Esophagus muscularis mucosa (tissue), 4 donors: ENCODE measurements at regions not wholly inside any gene's neighbourhood (a gene's known extent, or its start where the extent isn't known, plus 50 kb on each side); places are given as distances from the start of the nearest gene placed in this dataset.

Experiments
- DNase-seq: peaks from one replicate; pipeline ENCODE4 v3.0.0-alpha.2; 2017; ENCODE audit errors: extremely low spot score
- H3K27ac ChIP-seq, 4 donors: fragments of 200-600 bp; sonication (generic); replicated peaks in 1 of 4; 1 replicate in 3 of 4; 2 replicates in 1 of 4; pipeline ENCODE4 v1.5.1; 2016 to 2019; ENCODE audit warnings: mild to moderate bottlenecking in 1 of 4
- H3K27me3 ChIP-seq, 4 donors: fragments of 200-600 bp; sonication (generic); one replicate each; pipeline versions ENCODE4 v1.5.1 to v1.6.0; 2016 to 2019
- H3K36me3 ChIP-seq, 4 donors: fragments of 200-600 bp; sonication (generic); one replicate each; pipeline ENCODE4 v1.5.1; 2016 to 2019
- H3K4me1 ChIP-seq, 4 donors: fragments of 200-600 bp; sonication (generic); one replicate each; pipeline ENCODE4 v1.5.1; 2016 to 2019
- H3K4me3 ChIP-seq, 4 donors: fragments of 200-600 bp; sonication (generic); 1 replicate in 2 of 4; 2 replicates in 2 of 4; pipeline ENCODE4 v1.5.1; 2016 to 2019; ENCODE audit warnings: mild to moderate bottlenecking in 4 of 4, moderate library complexity in 1 of 4
- H3K9me3 ChIP-seq, 4 donors: fragments of 200-600 bp; sonication (generic); 1 replicate in 3 of 4; 2 replicates in 1 of 4; pipeline ENCODE4 v1.5.1; 2016 to 2019
- CTCF ChIP-seq, 3 experiments: fragments of 200-600 bp in 2 of 3; fragments of 450-650 bp in 1 of 3; sonication (generic) in 2 of 3; IDR thresholded peaks; one replicate each; pipeline ENCODE4 v1.5.1; 2017 to 2019; ENCODE audit warnings: antibody characterized with exemption in 3 of 3, mild to moderate bottlenecking in 2 of 3, moderate library complexity in 1 of 3
- EP300 ChIP-seq: sonication (generic); formaldehyde crosslinking; IDR thresholded peaks from one replicate; pipeline ENCODE4 v1.6.1; 2017; ENCODE audit warnings: antibody characterized with exemption
- POLR2A ChIP-seq: fragments of 450-650 bp; IDR thresholded peaks from one replicate; pipeline ENCODE4 v1.6.1; 2017; ENCODE audit warnings: antibody characterized with exemption, moderate library complexity, mild to moderate bottlenecking, low read depth
- POLR2AphosphoS5 ChIP-seq, 2 donors: sonication (generic); formaldehyde crosslinking; IDR thresholded peaks; one replicate each; pipeline ENCODE4 v1.6.1; 2017; ENCODE audit warnings: antibody characterized with exemption in 2 of 2
- WGBS: methylation state at CpG from one replicate; pipeline ENCODE4 v1.1.5; 2018; 5-methylcytosine and 5-hydroxymethylcytosine counted together
- intact Hi-C: fragments of 100-400 bp; cut with DNase I; formaldehyde crosslinking; loops from one replicate; pipeline ENCODE4 v1.15.1; 2023

- intact Hi-C loops: no loop called here
- DNase-seq: no peak
- Histone ChIP-seq H3K4me3 (no peak overlapping the region), H3K4me1 (peaks cover 0 to 6% (median 0%) of the 10 kb centered on the region in 4 donors), H3K36me3 (no peaks in the 10 kb centered on the region), H3K27me3 (no peaks in the 10 kb centered on the region), H3K27ac (no peak overlapping the region), H3K9me3 (no peaks in the 10 kb centered on the region)
- TF ChIP-seq POLR2A: no peak
- TF ChIP-seq POLR2AphosphoS5 (IDR thresholded peaks at IDR 0.05): no peak
- TF ChIP-seq CTCF (IDR thresholded peaks at IDR 0.05): no peak
- no peak for TF ChIP-seq EP300
- WGBS: 95% methylated on average over 2 of the region's 2 CpGs
Observed at GRCh38 chr18:38243291-38243690, 677.7 kb upstream of the CELF4 start.

GRCh38 chr18:38241736-38242135 lies 676.1 kb upstream of the CELF4 start:
- WGBS: 60% methylated on average over 1 of the region's 2 CpGs
- no peaks in the 10 kb centered on the region for H3K36me3 ChIP-seq
- no peak for DNase-seq
- H3K4me3 ChIP-seq: no peak overlapping the region
- H3K9me3 ChIP-seq: no peaks in the 10 kb centered on the region
- intact Hi-C loops: no loop called here
- H3K4me1 ChIP-seq: peaks cover 0 to 6% (median 0%) of the 10 kb centered on the region in 4 donors
- no peak overlapping the region for H3K27ac ChIP-seq
- no peaks in the 10 kb centered on the region for H3K27me3 ChIP-seq
- no peak for TF ChIP-seq EP300
- TF ChIP-seq POLR2A: no peak
- no peak for TF ChIP-seq POLR2AphosphoS5 (IDR thresholded peaks at IDR 0.05)
- no peak for TF ChIP-seq CTCF (IDR thresholded peaks at IDR 0.05)

DNA sequence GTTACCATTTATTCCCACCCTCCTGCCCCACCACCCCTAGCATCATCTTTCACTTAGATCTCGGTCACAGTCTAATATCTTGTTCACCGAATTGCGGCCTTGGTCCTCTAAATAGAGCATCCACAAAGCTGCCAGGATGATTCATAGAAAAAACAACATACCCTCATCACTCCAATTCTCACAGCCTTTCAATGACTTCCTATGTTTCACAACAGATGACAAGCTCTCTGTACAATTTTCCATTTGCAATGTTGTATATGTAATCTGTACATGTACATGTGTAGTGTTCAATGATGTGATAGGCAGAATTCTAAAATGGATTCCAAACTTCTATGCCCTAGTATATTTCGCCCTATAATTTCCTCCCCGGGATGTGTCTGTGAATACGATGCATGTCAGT lies 675.6 kb upstream of the CELF4 start:
- no peak for DNase-seq
- no peak overlapping the region for H3K27ac ChIP-seq
- intact Hi-C loops: no loop called here
- no peaks in the 10 kb centered on the region for H3K9me3 ChIP-seq
- no peak overlapping the region for H3K4me3 ChIP-seq
- no peaks in the 10 kb centered on the region for H3K36me3 ChIP-seq
- TF ChIP-seq CTCF (IDR thresholded peaks at IDR 0.05) (no peak), POLR2AphosphoS5 (IDR thresholded peaks at IDR 0.05) (no peak), EP300 (no peak), POLR2A (no peak)
- H3K27me3 ChIP-seq: no peaks in the 10 kb centered on the region
- WGBS: 92% methylated on average over 6 of the region's 6 CpGs
- H3K4me1 ChIP-seq: peaks cover 0 to 6% (median 0%) of the 10 kb centered on the region in 4 donors

GRCh38 chr18:38239606-38240005 lies 674.0 kb upstream of the CELF4 start:
- H3K27me3 ChIP-seq: no peaks in the 10 kb centered on the region
- WGBS: 41% methylated on average over 5 of the region's 5 CpGs
- H3K4me3 ChIP-seq: no peak overlapping the region
- TF ChIP-seq EP300: no peak
- no peak for TF ChIP-seq CTCF (IDR thresholded peaks at IDR 0.05)
- no peak for TF ChIP-seq POLR2A
- TF ChIP-seq POLR2AphosphoS5 (IDR thresholded peaks at IDR 0.05): no peak
- no peaks in the 10 kb centered on the region for H3K36me3 ChIP-seq
- no peaks in the 10 kb centered on the region for H3K9me3 ChIP-seq
- DNase-seq: no peak
- intact Hi-C loops: no loop called here
- H3K27ac ChIP-seq: no peak overlapping the region
- peaks cover 0 to 6% (median 0%) of the 10 kb centered on the region in 4 donors for H3K4me1 ChIP-seq

GRCh38 chr18:38237796-38238195 lies 672.2 kb upstream of the CELF4 start:
- TF ChIP-seq CTCF (IDR thresholded peaks at IDR 0.05) (no peak), EP300 (no peak), POLR2AphosphoS5 (IDR thresholded peaks at IDR 0.05) (no peak), POLR2A (no peak)
- intact Hi-C loops: no loop called here
- WGBS: 100% methylated on average over 1 of the region's 1 CpG
- Histone ChIP-seq H3K36me3 (no peaks in the 10 kb centered on the region), H3K27ac (no peak overlapping the region), H3K4me1 (peaks cover 0 to 6% (median 0%) of the 10 kb centered on the region in 4 donors), H3K4me3 (no peak overlapping the region), H3K9me3 (no peaks in the 10 kb centered on the region), H3K27me3 (no peaks in the 10 kb centered on the region)
- DNase-seq: no peak
